GM12864 (cell line): ENCODE measurements at regions not wholly inside any gene's neighbourhood (a gene's known extent, or its start where the extent isn't known, plus 50 kb on each side); places are given as distances from the start of the nearest gene placed in this dataset.

Experiments
- DNase-seq: peaks from one replicate; pipeline ENCODE4 v3.0.0-alpha.2; 2011; ENCODE audit warnings: low read depth
- H3K4me3 ChIP-seq: 2 replicates; pipeline ENCODE4 v1.5.1; 2011; ENCODE audit warnings: mild to moderate bottlenecking, low read depth, low read length, control low read depth
- TF ChIP-seq, protein P1 (sequence below): IDR thresholded peaks from 2 replicates; pipeline ENCODE4 v1.5.1; 2011; ENCODE audit warnings: low read depth, mild to moderate bottlenecking, moderate library complexity, low read length, control low read depth, inconsistent platforms; ENCODE audit errors: missing control alignments

DNA sequence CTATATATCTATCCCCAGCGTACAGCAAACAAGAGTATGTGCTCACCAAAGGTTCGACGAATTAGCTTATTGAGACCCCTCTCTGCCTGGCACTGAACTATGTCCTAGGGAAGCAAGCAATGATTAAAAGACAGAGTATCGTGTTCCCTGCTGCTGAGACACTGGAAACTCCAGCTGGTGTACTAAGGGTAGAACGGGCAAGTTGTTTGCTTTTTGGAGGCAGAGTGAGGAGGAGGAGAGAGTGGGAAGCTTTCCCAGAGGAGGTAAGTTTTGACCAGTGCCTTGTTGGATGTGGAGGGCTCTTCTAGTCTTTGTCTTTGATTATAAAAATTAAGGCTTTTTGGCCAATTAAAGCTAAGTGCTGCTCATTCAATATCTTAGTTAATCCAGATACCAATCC lies 61.7 kb downstream of the PJA1 start:
- H3K4me3 ChIP-seq: no peak overlapping the region
- TF ChIP-seq, protein P1, sequence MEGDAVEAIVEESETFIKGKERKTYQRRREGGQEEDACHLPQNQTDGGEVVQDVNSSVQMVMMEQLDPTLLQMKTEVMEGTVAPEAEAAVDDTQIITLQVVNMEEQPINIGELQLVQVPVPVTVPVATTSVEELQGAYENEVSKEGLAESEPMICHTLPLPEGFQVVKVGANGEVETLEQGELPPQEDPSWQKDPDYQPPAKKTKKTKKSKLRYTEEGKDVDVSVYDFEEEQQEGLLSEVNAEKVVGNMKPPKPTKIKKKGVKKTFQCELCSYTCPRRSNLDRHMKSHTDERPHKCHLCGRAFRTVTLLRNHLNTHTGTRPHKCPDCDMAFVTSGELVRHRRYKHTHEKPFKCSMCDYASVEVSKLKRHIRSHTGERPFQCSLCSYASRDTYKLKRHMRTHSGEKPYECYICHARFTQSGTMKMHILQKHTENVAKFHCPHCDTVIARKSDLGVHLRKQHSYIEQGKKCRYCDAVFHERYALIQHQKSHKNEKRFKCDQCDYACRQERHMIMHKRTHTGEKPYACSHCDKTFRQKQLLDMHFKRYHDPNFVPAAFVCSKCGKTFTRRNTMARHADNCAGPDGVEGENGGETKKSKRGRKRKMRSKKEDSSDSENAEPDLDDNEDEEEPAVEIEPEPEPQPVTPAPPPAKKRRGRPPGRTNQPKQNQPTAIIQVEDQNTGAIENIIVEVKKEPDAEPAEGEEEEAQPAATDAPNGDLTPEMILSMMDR: no peak
- DNase-seq: no peak

DNA sequence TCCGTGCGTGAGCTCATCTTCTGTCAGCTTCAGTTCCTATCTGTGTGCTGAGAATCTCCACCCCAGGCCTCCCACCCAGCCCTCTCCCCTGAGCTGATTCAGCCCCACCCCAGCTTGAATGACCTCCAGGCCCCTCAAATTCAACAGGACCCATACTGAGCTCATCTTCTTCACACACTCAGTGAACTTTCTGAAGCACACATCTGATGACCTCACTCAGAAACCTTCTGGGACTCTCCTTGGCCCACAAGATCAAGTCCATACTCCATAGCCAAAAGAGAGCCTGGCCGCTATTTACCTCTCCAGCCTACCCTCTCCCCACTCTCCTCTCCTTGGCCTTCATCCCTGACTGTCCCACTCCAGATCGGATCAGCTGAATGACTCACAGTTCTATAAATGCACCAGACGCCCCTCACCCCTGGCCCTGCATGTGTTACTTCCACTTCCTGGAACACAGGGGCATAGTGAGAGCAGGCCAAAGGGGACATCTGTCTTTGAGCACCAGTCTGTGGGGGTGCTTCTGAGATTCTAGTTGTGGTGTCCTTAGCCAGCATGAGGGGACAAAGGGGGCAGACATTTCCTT lies 62.5 kb downstream of the PJA1 start:
- DNase-seq: no peak
- H3K4me3 ChIP-seq: no peak overlapping the region
- TF ChIP-seq, protein P1: no peak

DNA sequence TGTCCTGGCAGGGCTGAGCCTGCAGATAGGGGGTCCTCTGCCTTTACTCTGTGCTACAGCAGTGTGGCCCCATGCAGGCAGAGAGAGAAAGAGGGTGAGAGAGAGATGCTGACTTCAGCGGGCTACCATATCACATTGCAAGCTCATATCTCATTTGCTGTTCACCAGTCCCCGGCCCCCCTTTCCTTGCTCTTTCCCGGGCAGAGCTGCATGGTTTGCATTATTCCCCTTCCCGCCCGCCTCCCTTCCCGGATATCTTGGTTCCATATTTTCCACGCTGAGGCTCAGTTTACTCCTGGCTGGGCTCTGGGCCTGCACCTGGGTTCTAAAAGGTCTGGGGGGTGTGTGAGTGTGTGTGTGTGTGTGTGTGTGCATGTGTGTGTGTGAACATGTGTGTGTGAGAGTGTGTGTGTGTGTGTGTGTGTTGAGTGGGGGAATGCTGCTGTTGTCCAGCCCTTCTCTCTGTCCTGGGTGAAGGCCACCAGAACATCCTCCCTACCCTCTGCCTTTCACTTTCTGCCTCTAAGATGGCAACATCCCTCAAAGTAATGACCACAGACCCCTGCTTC lies 63.5 kb downstream of the PJA1 start:
- DNase-seq: no peak
- no peak overlapping the region for H3K4me3 ChIP-seq
- TF ChIP-seq, protein P1: no peak

DNA sequence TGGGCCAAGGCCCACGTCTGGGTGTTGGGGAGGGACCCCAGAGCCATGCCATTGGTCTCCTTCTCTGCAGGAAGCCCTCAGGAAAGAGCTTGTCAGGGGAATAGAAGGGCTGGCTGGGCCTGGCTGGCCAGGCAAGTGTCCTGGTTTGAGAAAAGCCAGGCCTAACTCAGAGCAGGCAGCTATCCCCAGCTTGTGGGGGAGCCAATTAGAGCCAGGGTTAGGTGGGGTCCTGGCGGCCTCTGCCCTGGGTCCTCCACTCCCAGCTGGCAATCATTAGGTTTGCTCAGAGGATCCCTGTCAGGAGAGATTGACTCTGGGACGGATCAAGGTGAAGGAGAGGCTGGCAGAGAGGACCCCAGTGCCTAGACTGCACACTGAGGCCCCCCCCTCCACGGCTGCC lies 64.8 kb downstream of the PJA1 start:
- no peak overlapping the region for H3K4me3 ChIP-seq
- no peak for DNase-seq
- TF ChIP-seq, protein P1: no peak

DNA sequence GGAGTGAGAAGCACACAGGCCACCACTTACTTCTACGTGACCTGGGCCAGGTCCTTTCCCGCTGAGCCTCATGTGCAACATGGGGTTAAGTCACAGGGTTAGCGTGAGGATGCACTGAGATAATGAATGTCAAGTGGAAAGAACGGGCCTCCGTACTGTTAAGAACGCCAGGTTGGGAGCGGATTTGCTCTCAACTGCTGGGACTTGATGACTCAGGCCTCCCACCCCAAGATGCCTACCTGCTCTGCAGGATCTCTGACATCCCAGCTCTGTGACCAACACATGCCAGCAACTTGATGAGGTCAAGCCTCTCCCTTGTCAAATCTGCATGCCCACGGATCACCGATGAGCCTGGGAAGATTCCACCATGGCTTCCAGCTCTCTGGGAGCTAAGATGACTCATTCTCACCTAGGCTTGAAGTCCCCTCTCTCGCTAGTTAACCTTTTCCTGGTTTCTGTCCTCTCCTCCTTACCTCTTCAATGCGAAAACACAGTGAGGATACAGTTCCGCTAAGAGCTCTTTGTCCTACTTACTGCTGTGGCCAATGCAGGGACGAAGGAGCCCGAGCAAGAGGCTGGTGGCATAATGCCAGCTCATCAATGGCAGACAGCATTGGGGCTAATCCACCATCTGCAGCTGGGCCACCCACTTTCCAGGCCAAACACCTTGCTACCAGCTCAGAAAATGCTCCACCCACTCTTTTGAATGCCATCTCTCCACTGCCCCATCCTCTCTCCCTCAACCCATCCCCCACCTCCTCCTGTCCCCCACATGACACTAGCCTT lies 67.6 kb downstream of the PJA1 start:
- TF ChIP-seq, protein P1: no peak
- no peak for DNase-seq
- H3K4me3 ChIP-seq: no peak overlapping the region

DNA sequence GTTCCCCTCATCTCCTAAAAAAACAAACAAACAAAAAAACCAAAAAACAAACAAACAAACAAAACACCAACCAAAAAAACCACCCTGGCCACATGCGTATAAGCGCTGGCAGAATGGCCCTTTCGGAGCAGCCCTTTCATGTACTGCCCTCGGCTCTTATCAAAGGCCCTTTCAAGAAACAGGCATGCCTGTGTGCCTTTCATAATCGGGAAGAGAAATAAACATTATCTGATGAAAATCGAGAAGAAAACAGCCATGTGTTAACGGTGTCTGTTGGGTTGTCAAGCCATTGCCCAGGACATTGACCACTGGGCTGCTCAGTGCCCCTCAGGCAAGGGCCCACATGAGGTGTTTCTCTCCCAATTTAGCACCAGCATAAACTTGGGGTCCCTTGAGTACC lies 68.3 kb downstream of the PJA1 start:
- H3K4me3 ChIP-seq: no peak overlapping the region
- TF ChIP-seq, protein P1: no peak
- no peak for DNase-seq
